ENCODE measurements at regions not wholly inside any gene's neighbourhood (a gene's known extent, or its start where the extent isn't known, plus 50 kb on each side); places are given as distances from the start of the nearest gene placed in this dataset.
"Not testable (repeated sequence)": the region's sequence is repeated elsewhere in the genome, so short reads cannot be mapped to it uniquely, and the experiment has no call there.

GRCh38 chr10:38615596-38615995 lies 521.5 kb downstream of the ZNF37A start:
- not testable (repeated sequence) for TF ChIP-seq CTCF (IDR thresholded peaks at IDR 0.05); ZFX (IDR thresholded peaks at IDR 0.05; ENCODE audit: borderline replicate concordance)

All from 22Rv1 (cell line).